GM19455 (cell line): ENCODE measurements at regions not wholly inside any gene's neighbourhood (a gene's known extent, or its start where the extent isn't known, plus 50 kb on each side); places are given as distances from the start of the nearest gene placed in this dataset.

Experiments
- ATAC-seq: cut with Tn5 transposase; IDR thresholded peaks from one replicate; pipeline ENCODE4 v1.9.1; 2021; ENCODE audit not compliant: unreplicated experiment

DNA sequence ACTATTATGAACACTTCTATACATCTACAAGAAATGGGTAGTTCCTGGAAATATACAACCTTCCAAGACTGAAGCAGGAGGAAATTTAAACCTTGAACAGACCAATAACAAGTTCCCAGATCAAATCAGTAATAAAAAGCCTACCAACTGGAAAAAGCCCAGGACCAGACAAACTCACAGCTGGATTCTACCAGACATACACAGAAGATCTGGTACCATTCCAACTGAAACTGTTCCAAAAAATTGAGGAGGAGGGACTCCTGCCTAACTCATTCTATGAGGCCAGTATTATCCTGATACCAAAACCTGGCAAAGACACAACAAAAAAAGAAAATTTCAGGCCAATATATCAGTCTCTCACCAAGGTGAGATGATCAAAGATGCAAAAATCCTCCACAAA is 189.4 kb downstream of the RPS29 start:
- no peak for ATAC-seq

DNA sequence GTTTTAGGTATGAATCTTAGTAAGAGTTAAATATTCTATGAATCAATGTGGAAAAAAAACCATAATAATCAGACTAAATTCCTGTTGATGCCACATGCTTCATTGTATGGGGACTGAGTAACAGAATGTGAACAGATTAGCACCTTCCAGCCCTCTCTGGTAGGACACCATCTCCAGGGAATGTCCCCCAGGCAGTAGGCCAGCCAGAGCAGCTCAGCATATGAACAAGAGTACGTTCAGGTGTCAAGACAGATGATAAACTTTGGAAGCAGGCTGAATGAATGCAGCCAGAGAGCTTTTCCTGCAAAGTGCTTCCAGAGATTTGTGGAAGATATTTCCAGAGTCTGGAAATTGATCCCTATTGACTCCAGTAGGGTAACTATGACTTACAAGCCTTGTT is 204.4 kb downstream of the RPS29 start:
- no peak for ATAC-seq

DNA sequence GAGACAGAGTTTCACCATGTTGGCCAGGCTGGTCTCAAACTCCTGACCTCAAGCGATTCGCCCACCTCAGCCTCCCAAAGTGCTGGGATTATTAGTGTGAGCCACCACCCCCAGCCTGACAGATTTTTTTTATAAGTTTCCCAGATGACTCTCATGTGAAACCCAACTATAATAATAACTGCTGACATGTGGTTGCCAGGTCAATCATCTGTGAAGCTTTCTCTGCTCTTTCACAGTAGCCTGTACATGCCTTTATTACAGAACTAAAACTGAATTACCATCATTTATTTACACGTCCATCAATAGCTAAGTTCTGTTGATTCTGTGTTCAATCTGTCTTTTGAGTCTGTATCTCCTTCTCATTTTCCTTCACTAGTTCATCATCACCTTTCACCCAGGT is 218.5 kb downstream of the RPS29 start:
- no peak for ATAC-seq

DNA sequence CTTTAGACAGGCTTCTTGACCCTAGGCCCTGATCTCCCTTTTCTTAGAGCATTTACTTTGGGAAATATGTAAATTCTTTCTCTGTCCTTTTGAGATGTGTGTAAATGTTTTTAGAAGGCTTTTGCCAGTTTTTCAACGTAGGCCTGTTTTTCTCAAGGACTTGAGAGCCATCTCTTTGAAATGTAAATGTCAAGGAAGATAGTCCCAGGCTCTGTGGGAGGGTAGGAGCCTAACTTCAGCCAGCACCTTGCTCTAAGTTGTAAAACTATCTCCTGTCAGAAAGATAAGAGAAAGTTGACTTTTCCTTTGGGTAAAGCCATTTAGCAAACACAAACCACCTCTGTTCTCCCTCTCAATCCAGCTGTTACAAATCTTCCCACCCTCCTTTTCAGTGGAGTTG is 219.8 kb downstream of the RPS29 start:
- ATAC-seq: no peak

- ATAC-seq: no peak
Measured at GRCh38 chr14:49364752-49365117, 221.4 kb downstream of the RPS29 start.

- no peak for ATAC-seq
Measured at GRCh38 chr14:49363821-49364751, 222.1 kb downstream of the RPS29 start.

DNA sequence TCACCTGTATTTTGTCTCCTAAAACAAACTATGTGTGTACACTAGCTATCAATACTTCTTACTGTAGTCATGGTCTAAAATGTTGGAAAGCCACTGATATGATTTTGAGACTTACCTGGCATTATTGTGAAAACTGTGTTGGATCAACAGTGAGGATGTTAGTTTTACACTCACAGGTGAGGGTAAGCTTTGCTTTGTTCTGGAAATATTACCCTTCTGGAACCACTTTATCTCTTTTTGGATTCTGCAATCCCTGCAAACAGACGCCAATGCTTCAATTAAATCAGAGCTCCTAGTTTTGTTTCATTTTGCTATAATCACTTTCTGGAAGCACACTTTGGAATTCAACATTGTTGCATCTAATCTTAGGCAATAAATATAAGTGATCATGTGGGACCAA is 223.3 kb downstream of the RPS29 start:
- ATAC-seq: no peak

GRCh38 chr14:49339130-49339529 is 247.1 kb downstream of the RPS29 start:
- no peak for ATAC-seq

GRCh38 chr14:49319810-49320209 is 266.4 kb downstream of the RPS29 start:
- no peak for ATAC-seq

GRCh38 chr14:49315570-49315969 is 270.6 kb downstream of the RPS29 start:
- no peak for ATAC-seq

DNA sequence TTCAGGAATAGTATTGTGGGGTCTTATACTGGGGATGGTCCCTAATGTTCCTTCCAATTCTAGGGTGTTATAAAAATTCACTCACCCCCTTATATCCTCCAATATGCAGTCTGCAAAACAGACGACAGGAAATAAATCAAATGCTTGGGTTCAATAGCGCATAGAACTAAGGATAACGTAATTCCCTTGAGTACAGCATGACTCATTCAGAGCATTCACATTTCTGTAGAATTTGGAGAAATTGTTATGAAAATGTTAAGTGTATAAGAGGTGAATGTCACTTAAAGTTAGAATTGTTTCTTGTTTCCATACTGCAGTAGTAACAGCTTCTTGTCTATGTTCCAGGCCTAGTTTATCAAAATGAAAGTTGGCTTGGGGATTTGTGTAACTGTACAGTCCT is 271.4 kb downstream of the RPS29 start:
- no peak for ATAC-seq

GRCh38 chr14:49313108-49313507 is 273.1 kb downstream of the RPS29 start:
- ATAC-seq: no peak

DNA sequence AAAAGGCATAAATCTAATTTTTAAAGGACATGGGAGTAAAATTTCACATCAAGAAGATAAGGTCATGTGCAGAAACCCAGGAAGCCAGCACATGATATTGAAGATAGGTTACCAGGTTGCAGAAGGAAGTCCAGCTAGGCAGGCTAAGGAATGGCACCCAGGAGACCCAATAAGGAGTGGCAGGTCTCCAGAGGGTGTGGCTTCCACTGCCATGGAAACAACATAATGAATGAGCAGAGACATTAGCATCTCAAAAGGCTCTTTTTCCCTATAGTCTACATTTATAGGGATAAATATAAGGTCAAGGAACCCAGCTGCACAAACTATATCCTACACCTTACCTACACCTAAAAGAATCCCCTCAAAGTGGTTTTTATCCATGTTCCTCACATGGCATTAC is 275.9 kb downstream of the RPS29 start:
- no peak for ATAC-seq

- ATAC-seq: peak; percentile 78
Measured at GRCh38 chr14:49306152-49306751, 279.9 kb downstream of the RPS29 start.

DNA sequence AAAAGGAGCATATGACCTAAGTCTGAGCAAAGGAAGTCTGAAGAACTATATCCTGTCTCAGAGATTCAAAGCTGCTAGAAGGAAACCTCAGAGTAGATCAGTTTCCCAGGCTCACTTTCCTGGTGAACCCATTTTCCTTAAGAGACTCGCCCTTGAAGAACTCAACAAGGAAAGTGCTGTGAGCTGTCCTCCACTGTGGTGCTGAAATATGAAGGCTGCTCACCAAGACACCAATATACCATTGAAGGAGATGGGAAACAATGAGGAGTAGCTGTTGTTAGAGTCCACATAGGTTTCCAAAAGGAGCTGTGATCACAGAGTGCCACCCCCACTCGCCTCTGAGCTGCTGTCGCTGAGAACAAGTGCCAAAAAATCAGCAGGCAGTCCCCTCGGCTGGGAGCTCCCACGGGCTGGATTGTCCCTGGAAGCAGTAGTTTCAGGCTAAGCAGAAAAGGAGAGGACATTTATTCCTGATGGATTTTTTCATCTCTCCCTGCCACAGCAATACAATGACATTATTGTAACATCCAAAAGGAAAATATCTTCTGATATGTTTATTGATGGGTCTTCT is 282.1 kb downstream of the RPS29 start:
- ATAC-seq: no peak

- no peak for ATAC-seq
Measured at GRCh38 chr14:49297102-49297501, 289.1 kb downstream of the RPS29 start.

DNA sequence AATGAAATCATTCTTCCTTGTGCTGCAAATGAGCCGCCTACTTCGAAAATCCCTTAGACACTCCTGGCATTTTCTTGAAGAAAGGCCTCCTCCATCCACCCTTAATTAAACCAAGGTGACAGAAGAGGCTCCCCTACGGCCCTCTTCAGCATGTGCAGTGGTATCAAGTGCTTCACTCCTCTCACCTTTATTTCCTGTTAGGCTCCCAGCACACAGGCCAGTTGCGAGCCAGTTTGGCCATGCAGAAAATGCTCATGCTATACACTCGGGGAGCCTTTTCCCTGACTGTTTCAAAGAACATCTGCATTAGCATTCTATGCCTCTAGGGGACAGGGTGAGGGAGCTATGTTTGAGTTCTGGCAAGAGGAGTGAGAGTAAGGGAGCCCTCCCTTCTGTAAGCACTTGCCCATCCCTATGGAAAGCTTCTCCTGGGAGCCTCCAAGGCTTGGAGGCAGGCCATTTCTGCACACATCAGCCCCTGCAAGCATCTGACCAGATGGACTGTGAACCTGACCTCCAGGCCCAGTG is 291.5 kb downstream of the RPS29 start:
- no peak for ATAC-seq

- ATAC-seq: no peak
Measured at GRCh38 chr14:49287004-49287403, 299.2 kb downstream of the RPS29 start.

GRCh38 chr14:49286257-49286983 is 299.8 kb downstream of the RPS29 start:
- no peak for ATAC-seq

DNA sequence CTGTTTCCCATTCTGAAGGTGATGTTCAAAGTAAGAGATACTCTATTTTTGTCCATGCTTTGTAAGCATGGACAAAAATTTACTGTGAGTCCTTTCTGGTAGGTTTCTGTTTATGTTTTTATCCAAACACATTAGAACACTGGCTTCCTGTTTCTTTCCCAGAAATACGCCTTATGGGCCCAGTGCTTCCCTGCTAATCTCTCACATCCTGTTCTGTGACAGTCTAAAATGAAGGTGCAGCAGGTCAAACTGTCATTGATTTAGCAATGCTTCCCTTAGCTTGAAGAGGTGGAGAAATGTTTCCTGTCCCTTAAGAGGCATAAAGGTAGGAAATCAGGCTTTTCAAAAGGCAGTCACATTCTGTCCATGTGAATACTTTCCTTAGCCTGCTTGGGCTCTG is 305.6 kb downstream of the RPS29 start:
- no peak for ATAC-seq

DNA sequence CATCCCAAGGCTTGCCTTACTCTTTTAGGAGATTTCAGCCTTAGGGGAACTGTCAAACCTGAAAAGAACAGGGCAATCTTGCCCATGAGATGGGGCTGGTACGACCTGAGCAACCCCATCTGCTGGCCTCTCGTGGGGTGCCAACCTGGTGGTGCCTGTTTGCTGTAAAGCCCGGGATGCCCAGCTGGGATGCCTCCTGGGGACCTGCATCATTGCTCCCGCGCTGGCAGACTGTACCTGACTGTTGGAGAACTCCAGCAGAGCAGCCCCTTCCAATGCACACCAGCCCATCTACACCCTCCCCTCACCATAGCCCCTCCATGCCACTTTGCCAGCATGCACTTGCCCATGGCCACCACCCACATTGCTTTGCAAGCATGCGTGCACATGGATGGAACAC is 335.7 kb downstream of the RPS29 start:
- ATAC-seq: no peak
